Endothelial cell (in vitro differentiated cells): ENCODE measurements at regions not wholly inside any gene's neighbourhood (a gene's known extent, or its start where the extent isn't known, plus 50 kb on each side); places are given as distances from the start of the nearest gene placed in this dataset.

Experiments
- DNase-seq: peaks from one replicate; pipeline ENCODE4 v3.0.0; 2021; ENCODE audit warnings: low spot score
- H3K27ac Mint-ChIP-seq: one replicate; pipeline ENCODE4 v1.8.0; 2021; ENCODE audit warnings: mixed read lengths, inconsistent platforms; ENCODE audit not compliant: unreplicated experiment
- H3K27me3 Mint-ChIP-seq: one replicate; pipeline ENCODE4 v1.8.0; 2021; ENCODE audit warnings: mild to moderate bottlenecking, moderate library complexity, mixed read lengths, inconsistent platforms; ENCODE audit not compliant: unreplicated experiment
- H3K36me3 Mint-ChIP-seq: one replicate; pipeline ENCODE4 v1.8.0; 2021; ENCODE audit warnings: mild to moderate bottlenecking, low read depth, mixed read lengths, inconsistent platforms; ENCODE audit not compliant: unreplicated experiment
- H3K4me1 Mint-ChIP-seq: one replicate; pipeline ENCODE4 v1.8.0; 2021; ENCODE audit warnings: mild to moderate bottlenecking, mixed read lengths, inconsistent platforms; ENCODE audit not compliant: unreplicated experiment
- H3K4me3 Mint-ChIP-seq: one replicate; pipeline ENCODE4 v1.8.0; 2021; ENCODE audit warnings: mild to moderate bottlenecking, mixed read lengths, inconsistent platforms; ENCODE audit not compliant: unreplicated experiment
- H3K9me3 Mint-ChIP-seq: one replicate; pipeline ENCODE4 v1.8.0; 2021; ENCODE audit warnings: mixed read lengths, inconsistent platforms; ENCODE audit not compliant: unreplicated experiment
- CTCF ChIP-seq: fragments of 200-600 bp; sonication (generic); IDR thresholded peaks from one replicate; pipeline ENCODE4 v1.5.0; 2021; ENCODE audit warnings: antibody characterized with exemption; ENCODE audit not compliant: unreplicated experiment

DNA sequence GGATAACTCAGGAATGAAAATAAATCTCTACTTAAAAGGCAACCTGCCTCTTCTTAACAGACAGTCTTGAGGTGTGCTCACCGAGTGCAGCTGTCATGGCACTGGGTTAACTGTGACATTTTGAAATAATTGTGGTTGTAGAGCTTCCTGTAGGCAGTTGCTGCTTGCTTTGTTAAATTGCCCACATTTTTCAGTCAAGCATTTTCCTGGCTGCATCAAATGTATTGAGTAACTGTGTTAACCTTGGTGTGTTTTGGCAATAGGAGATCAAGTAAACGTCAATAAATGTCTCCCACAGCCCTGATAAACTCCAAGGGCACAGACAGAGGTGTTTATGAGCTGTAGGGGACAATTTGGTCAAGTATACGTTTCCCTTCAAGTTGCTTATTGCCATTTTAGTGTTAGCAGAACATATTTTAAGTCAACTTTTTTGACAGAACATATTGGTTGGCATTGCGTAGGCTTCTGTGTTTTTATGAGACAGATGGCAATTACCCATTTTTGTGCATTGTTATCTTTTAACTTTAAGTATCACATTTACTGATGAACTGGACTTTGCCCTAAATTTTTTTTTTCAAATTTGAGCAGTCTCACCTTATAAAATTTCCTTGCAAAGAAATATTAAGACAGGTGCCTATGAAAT is 527.4 kb downstream of the C4orf33 start:
- no peak for TF ChIP-seq CTCF
- Mint-ChIP-seq H3K4me3 (no peak overlapping the region), H3K9me3 (no peaks in the 10 kb centered on the region), H3K27ac (no peak overlapping the region), H3K4me1 (no peaks in the 10 kb centered on the region), H3K27me3 (no peaks in the 10 kb centered on the region), H3K36me3 (no peaks in the 10 kb centered on the region)
- DNase-seq, result no peak

DNA sequence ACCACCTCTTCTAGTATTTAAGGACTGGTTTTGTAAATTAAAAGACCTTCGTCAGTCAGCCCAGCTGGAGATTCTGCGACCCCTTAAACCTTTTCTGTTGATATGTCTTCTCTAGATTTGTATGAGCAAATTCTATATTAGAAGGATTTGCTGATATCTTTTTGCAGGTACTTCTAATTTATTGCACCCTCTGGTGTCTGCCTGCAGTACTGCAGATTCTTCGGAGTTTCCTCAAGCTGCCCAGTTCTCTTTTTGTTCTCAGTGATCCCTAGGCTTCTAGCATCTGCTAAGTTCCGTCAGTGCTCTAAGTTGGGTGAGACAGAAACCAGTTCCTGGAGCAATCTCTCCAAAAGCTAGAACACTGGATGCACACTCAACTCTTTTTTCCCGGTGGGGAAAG is 545.2 kb downstream of the C4orf33 start:
- Mint-ChIP-seq H3K9me3 (no peaks in the 10 kb centered on the region), H3K36me3 (no peaks in the 10 kb centered on the region), H3K4me1 (peaks cover 2% of the 10 kb centered on the region), H3K27ac (no peak overlapping the region), H3K4me3 (no peak overlapping the region), H3K27me3 (no peaks in the 10 kb centered on the region)
- peak; percentile 90 for TF ChIP-seq CTCF
- peak; percentile 64 for DNase-seq

DNA sequence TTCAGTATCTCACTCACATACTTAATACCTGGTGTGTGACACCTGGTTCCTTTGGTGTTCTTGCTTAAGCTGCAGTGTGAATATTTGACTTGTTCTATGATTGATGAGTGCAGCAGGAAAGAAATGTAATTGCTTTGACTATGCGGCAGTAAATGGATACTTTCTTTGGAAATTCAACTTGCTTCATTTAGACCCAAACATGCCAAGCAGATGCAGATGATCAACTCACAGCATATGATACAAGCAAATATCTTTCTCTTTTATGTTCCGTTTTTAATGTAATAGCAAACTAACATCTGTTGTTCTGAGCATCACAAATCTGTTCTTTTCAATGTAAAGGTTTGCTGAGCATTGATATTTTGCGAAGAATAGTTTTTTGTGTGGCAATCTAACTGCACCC is 549.5 kb downstream of the C4orf33 start:
- Mint-ChIP-seq H3K36me3 (no peaks in the 10 kb centered on the region), H3K27me3 (no peaks in the 10 kb centered on the region), H3K27ac (no peak overlapping the region), H3K9me3 (no peaks in the 10 kb centered on the region), H3K4me3 (no peak overlapping the region), H3K4me1 (peaks cover 2% of the 10 kb centered on the region)
- TF ChIP-seq CTCF, result no peak
- no peak for DNase-seq

DNA sequence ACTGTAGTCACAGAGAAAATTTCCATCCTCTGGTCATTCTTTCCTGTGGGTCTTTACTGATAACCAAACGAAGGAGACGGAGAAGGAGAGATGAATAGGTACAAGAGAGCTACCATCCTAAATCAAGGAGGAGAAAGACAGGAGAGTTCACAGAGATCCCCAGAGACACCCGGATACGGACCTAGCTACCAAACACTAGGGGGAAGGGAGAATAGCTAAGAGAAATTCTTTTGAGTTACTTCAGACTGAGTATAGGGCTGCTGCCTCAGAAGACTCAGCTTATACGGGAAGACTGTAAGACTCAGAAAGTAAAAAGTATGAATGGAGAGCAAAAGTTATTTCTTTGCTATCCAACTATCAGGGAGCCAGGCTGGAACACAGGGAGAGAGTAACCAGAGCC is 572.1 kb downstream of the C4orf33 start:
- no peak for TF ChIP-seq CTCF
- no peak for DNase-seq
- no peaks in the 10 kb centered on the region for H3K36me3 Mint-ChIP-seq
- H3K27me3 Mint-ChIP-seq, result no peaks in the 10 kb centered on the region
- no peak overlapping the region for H3K4me3 Mint-ChIP-seq
- H3K27ac Mint-ChIP-seq, result no peak overlapping the region
- H3K4me1 Mint-ChIP-seq, result no peaks in the 10 kb centered on the region
- H3K9me3 Mint-ChIP-seq, result no peaks in the 10 kb centered on the region

DNA sequence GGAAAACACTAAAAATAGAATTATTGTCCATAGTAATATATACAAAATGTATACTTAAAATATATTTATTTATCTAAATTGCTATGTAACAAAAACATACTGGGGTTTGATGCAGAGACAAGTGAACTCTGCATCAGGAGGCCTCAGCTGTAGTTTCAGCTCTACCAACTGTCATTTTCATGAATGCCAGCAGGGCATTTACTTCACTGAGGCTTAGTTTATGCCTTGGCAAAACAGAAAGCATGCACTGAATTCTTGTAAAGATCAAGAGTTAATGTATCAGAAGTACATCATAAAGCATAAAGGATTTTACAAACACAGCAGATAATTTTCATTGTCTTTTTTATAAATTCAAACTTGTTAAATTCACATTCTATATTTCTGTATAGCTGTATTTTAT is 577.0 kb downstream of the C4orf33 start:
- H3K27me3 Mint-ChIP-seq, result no peaks in the 10 kb centered on the region
- no peak for TF ChIP-seq CTCF
- H3K4me1 Mint-ChIP-seq, result no peaks in the 10 kb centered on the region
- DNase-seq, result no peak
- peaks cover 19% of the 10 kb centered on the region for H3K36me3 Mint-ChIP-seq
- H3K9me3 Mint-ChIP-seq, result no peaks in the 10 kb centered on the region
- H3K27ac Mint-ChIP-seq, result no peak overlapping the region
- H3K4me3 Mint-ChIP-seq, result no peak overlapping the region
